GM19463 (cell line): ENCODE measurements at regions not wholly inside any gene's neighbourhood (a gene's known extent, or its start where the extent isn't known, plus 50 kb on each side); places are given as distances from the start of the nearest gene placed in this dataset.

Experiments used
- ATAC-seq: cut with Tn5 transposase; IDR thresholded peaks from one replicate; pipeline ENCODE4 v1.9.1; 2021; ENCODE audit warnings: mild to moderate bottlenecking, moderate library complexity; ENCODE audit not compliant: unreplicated experiment

DNA sequence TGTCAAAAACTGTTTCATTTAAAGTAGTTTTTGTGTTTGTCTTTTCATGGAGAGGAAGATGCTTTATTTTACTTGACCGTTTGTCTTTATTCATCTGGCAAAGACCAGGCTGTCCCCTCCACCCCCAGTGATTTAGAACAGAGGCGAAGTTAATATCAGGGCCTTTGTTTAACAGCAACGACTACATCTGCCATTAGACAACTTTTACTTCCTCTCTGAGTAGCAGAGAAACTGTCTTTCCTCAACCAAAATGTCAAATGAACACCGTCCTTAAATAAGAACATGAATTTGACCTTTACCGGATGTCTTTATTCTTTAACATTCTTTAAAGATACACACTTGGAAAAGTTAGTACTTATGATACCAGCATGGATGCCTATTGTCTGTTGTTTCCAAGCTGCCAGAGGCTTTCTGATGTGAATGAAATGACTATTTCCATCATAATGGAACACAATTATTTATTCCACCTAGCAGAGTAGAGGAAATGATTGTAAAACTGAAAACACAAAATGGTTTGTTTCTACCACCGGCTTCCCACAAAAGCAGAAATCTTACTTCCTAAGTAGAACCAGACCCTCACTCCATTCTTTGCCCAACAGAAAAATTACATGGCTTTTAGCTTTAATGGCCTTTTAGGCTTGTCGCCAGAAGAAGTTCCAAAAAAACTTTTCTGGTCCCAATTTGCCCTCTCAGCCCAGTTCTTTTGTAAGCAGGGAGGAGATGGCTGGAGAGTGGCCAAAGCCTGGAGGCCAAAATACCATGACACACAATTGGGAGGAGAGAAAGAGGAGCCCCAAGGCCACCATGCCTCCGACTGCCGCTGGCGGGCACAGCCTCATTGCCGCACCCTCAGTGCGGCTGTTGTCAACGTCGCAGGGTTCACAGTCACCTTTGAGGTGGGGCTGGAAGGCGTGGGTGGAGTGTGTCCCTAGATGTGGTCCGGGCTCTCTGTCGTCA lies 168.5 kb downstream of the TEX36 start:
- ATAC-seq, result no peak

DNA sequence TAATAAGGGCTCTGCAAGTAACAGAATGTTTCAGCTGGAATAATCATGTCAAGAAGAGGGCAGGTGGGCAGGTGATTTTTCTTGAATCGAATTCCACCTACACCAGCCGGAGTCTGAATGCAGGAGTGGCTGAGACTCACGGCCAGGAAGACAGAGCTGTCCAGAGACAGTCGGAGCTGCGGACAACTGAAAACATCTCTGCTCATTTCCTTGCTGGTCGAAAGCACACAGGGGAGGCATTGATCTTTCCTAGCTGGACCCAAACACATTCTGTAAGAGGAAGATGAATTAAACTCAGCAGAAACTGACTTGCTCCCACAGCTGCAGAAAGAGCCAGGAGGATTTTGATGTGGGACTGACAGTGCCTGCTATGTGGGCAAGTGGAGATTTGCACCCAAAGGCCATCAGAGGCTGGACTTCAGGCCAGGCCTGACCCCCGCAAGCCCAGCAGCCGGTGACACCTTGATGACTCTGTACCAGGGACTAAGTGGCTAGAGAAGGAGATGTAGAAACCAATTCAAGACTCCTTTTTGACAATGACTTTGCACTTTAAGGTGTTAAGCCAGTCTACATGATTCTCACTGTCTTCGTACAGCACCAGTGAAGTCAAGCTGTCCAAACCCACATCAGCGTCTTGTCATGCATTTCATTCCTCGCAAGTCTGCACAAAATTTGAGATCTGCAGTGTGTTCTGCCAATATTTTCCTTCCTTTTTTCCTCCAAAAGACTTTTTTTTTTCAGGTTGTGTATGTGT lies 169.4 kb downstream of the TEX36 start:
- ATAC-seq, result no peak

DNA sequence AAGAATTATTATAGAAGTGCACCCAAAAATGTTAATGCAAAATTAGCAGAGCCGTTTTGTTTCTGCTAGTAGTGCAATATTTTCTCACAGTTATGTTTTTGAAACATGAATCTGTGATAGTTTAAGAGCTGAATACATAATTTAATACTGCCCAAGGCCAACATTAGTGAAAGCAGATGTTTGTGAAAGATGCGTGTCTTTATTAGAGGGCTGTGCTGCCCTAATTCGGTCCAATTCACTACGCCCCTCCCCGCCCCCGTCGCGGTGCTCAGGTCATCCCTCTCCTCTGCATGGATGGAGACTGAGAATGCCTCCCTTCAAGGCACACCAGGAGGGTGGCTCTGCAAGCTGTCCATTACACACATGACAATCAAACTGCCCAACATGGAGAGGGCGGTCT lies 172.0 kb downstream of the TEX36 start:
- ATAC-seq, result no peak

DNA sequence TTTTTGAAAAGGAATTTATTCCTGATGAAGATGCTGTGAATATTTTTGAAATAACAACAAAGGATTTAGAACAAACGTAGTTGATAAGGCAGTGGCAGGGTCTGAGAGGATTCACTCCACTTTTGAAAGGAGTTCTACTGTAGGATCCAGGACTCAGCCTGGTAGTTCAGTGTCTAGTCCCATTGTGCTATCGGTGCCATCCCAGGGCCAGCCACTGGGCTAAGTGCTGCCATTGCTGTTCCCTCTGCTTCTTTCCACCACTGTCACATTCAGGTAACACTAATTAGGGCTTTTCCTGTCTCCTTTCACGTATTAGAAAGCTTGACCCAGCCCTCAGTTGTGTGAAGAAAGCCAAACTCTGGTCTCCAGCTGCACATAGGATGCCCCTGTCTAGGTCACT lies 177.3 kb downstream of the TEX36 start:
- no peak for ATAC-seq

DNA sequence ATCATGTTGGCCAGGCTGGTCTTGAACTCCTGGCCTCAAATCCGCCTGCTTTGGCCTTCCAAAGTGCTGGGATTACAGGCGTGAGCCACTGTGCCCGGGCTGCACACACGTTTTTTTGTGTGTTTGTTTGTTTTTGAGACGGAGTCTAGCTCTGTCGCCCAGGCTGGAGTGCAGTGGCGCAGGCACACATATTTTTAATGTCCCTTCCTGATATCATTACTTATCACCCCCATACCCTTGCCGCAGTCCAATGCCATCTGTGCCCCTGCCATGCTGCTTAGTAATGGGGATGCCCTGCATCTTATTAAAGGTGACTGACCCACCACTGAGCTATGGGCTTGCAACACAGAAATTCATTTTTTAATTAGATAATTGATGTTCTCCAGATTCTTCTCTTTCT lies 180.7 kb downstream of the TEX36 start:
- ATAC-seq, result no peak

DNA sequence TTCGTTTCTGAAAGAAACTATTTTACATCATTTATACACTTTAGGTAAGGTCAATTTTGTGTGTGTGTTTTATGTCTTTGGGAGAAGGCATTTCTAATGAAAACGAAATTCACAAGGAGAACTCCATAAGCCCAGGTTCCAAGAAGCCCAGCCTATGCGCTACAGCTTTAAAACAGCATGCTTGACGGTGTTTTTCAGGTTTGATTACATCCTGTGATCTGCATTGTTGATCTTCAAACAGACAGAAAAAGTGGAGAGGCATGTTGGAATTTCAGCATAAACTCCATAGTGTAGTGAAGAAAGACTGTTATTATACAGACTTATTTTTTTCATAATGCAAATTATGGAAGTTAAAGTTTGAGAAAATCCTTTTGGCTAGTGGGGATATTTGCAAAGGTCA lies 187.6 kb downstream of the TEX36 start:
- no peak for ATAC-seq

DNA sequence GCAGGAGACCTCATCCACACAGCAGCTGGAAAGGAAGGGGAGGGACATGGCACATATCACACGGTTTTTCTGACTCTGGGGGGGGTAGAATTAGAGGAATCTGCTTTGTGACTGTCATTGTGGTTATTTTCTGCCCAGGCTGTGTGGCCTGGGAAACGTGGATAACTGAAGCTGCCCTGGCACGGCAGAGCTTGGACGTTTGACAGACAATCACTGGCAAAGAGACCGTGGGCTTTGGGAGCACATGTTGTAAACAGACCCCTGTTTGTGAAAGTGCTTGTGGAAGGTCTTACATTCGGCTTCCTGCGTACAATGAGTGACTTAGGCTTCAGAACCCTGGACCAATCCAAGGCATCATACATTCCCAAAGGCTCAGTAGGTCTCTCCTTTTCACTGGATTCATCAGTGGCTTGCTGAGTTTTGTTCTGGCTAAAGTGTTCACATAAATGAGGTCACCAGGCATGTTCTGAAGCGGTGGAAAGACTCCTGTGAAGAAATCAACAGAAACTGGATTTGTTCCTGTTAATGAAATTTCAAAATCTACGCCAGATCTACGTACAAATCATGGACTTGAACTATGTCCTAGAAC lies 188.2 kb downstream of the TEX36 start:
- ATAC-seq, result no peak

DNA sequence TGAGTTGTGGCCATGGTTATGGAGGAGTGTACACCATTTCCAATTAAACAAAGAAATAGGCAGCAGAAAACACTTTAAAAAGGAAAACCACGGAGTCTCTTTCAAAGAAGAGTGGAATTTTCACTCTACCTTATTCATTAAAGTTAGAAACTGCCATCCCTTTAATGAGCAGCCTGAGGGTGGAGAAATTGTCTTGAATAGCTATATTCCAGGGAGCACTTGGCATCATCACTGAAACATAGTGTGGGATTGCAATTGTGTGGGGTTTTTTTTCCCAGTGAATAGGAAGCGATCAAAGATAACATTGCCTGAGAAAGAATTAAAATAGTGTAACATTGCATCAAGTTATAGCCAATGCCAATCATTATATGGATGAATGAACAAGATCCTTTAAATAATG lies 191.6 kb downstream of the TEX36 start:
- ATAC-seq, result no peak

DNA sequence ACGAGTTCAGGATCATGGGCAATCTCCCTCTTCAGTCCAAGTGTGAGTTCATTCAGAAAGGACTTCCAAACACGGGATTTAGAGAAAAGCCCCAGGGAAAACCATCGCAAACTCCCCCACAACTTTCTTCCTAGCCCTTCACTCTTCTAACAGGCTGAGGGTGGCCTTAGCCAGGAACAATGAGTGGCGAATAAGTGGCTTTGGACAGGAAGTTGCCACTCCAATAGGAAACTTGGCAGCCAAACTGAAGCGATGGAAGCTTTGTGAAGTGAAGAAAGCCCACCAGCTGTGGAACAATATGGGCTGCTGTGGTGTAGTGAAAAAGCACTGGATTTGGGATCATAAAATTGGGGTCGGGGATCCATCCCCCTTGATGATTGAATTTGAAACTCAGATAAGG lies 193.2 kb downstream of the TEX36 start:
- no peak for ATAC-seq

DNA sequence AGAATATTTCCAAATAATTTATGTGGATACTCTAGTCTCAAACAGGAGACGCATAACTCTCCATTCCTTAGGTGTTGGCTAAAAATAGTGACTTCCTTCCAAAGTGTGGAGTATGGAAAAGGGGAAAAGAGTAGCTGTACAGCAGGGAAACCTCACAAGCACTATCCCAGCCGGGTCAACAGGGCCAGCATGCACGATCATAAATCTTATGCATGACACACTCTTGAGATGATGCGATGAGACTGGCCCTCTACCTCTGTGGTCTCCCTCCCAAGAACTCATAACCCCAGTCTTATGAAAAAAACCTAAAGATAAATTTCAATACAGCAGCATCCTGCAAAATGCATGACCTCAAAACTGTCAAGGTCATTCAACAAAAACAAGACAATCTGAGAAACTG lies 197.3 kb downstream of the TEX36 start:
- ATAC-seq, result no peak

DNA sequence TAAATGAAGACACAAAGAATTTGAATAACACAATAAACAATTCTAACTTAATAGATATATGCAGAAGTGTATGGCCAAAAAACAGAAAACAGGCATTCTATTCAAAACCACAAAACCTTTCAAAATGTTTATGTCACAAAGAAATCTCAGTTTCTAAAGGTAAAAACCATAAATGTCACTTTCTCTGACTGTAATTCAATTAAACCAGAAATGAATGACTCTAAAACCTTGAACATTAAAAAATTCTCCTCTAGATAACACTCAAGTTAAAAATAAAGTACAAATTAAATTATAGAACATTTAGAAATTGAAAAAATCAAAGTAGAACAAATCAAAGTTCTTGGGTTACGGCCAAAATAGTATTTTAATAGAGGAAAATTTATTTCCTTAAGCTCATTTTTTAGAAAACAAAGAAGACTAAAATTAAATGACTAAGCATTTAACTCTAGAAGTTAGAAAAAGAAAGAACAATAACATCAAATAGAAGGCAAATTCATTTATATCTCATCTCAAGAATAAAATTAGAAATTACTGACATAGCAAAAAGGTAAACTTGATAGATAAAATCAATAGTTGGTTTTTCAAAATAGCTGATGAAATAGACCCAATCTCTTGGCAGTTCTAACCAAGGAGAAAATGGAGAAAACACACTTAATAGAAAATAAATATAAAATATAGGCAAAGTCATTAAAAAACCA lies 198.8 kb downstream of the TEX36 start:
- no peak for ATAC-seq

DNA sequence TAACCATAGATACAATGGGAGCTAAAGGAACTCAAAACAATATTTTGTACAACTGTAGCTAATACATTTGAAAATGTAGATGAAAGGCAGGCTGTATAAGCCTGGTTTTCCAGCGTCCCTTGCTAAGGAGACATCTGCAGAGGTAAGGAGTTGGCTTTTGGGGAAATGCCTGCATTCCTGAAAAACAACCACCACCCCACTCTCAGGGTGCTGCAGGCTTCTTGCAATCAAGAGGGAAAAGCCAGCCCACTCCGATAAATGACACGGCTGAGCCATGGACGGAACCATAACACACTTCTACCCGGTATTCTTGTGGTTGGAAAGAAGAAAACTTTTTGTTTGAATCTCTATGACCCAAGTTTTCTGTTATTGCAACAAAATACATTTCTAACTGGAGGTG lies 200.3 kb downstream of the TEX36 start:
- ATAC-seq, result no peak

DNA sequence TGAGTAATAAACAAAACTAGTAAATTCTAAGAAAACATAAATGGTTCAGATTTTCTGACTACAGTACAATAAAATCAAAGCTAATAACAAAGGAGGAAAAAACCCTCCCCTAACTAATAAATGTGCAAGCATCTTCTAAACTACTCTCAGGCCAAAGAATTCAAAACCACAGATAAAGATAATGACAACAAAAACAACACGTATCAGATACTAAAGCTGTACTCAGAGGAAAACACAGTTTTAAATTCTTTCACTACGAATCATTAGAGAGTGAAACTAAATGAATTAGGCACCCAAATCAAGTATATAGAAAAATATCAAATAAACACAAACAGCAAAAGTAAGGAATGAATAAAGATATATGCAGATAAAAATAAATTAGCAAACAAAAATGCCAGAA lies 200.9 kb downstream of the TEX36 start:
- ATAC-seq, result no peak

DNA sequence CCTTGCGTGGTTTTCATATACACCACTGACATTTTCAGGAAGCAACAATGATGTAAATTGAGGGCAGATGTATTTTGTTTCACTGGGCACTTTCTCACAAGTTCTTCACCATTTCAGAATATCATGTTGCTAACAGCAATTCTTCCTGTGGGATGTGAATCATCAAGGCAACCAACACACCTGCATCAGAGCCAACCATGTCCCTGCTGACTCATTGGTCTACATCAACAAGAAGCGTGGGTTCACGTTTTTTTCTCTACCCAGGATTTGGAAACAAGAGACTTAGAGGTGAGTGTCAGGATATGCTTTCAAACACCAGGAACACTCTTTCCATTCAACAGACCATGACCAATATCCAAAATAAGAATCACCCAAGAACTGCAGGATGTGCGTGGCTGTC lies 203.9 kb downstream of the TEX36 start:
- ATAC-seq, result no peak

DNA sequence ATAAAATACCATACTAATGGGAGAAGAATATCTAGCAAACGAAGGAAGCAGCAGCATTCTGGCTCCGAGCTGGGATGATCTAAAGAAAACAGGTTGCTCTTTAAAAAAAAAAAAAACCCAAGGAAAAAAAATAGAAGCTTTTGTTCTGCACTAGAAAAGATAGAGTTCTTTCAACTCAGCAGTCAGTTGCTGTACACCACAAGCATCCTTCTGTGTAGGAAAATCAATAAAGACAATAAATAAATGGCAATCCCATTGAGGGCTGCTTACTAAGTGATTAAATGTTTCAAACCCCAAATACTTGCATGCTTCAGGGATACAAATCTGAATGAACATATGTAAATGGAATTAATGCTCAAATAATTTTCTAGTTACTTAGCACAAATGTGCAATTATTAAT lies 207.1 kb downstream of the TEX36 start:
- no peak for ATAC-seq

DNA sequence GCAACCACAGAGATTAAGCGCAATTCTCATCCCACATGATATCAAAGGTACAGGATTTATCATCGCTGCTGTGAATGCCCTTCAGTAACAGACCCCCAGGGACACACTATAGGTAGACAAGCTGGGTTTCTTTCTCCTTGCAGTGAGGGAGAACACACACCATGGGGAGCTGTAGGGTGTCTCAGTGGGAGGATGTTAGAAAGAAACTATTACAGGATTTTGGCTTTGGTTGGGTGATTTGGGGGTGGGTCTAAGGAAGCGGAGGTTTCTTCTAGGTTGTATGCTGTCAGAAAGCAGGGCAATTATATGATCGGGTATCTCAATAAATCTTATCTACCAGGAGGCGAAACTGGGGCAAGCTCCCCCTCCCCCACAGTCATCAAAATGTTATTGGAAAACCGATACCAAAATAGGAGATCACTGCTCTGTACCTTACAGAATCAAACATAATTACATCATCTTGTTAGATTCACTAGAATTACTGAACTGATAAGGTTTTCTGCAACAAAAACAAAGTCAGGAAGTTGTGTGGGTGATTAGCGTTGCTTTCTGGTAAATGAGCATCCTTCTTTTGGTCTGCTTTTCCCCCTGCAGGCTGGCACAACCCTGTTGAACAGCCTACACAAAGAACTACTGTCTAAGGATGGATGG lies 209.7 kb downstream of the TEX36 start:
- ATAC-seq, result no peak

DNA sequence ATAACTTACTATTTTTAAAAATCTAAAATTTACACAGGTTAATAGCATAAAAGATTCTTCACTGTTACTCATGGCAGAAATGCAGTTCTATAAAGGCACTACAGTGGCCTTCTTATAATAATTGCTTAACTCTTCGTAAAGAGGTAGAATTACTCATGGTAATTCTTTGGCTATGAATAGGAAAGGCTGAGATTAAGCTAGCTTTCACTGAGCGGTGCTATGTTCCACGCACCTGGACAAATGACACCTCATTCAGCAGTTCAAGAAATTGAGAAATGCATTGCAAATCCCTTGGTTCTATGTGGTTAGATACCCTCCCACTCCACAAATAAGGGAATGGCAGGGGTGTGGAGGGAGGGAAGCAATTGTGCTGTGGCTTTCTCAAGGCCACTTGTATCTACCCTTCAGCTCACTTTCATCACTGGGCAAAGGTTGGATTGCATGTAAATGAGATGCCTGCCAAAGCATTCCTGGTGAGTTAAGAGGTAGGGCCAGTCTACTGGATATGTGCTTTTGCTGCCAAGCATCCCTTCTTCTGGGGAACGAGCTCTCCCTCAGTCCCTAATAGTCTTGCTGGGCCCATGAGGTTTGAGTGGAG lies 210.9 kb downstream of the TEX36 start:
- no peak for ATAC-seq

DNA sequence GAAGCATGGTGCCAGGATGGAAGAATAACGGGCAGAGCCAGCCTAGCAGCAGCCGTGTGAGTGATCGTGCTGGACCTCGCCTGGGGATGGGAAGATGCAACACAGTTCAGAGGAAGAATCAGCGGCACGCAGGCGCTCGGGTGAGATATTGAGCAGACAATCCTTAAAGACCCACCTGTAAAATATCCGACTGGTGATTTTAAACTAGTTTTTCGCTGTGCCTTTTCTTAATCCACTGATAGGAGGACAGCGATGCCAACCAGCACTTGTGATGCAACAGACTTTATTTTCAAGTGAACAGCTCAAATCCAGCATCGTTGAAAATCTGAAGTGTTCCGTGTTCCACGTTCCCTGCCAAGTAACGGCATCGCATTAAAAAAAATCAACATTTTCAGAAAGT lies 214.7 kb downstream of the TEX36 start:
- no peak for ATAC-seq

DNA sequence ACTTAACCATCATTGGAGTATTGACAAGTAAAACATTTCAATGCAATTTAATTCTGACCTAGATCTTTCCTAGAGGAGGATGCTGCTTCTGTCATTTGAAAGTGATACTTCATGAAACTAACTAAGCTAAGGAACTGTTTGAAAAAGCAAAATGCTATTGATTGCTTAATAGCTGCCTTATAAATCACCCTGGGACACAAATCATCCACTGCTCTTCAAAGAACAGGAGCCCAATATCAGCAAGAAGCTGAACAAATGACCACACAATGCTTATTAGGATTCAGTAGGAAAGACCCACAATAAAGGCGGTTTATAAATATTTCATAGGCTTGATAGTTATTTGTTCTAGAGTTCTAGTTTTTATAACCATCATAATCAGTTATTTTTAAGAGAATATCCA lies 216.3 kb downstream of the TEX36 start:
- no peak for ATAC-seq

DNA sequence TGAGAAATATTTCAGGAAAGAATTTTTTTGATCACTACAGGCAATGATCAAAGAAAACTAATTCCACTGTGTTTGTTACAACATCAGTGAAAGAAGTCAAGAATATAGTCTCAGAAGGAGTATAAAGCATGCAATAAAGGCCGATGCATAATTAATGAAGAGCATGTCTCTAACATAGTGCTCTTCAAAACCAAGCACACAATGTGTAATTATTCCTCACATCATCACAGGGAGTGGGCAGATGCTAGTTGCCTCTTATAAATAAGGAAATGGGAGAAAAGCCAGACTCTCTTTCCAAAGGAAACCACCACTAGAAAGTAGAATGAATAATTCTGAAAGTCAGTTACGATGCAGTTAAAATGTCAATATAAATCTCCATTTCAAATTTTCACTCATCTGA lies 220.1 kb downstream of the TEX36 start:
- ATAC-seq, result no peak
